H1 (cell line): ENCODE measurements at regions not wholly inside any gene's neighbourhood (a gene's known extent, or its start where the extent isn't known, plus 50 kb on each side); places are given as distances from the start of the nearest gene placed in this dataset.

ENCODE experiments used
- CTCF ChIA-PET: fragments of 300-600 bp; sonication (Branson Sonifier 250); formaldehyde crosslinking; loops from one replicate; lab custom pipeline; 2021; ENCODE audit not compliant: partially characterized antibody; lab: Charles Lee
- POLR2A ChIA-PET: fragments of 300-600 bp; sonication (Branson Sonifier 250); formaldehyde crosslinking; loops from one replicate; lab custom pipeline; 2021; ENCODE audit warnings: inconsistent platforms; ENCODE audit not compliant: partially characterized antibody; lab: Charles Lee
- DNase-seq, 2 experiments: peaks; one replicate each; pipeline versions ENCODE4 v3.0.0 to v3.0.0-alpha.2; 2010 to 2022; ENCODE audit warnings: low spot score in 2 of 2, low read depth in 1 of 2, mixed read lengths in 1 of 2
- FAIRE-seq: peaks from 2 replicates; lab custom pipeline; 2011; peaks lifted over from hg19 to GRCh38; lab: Jason Lieb, UNC
- H2AFZ ChIP-seq: 2 replicates; pipeline ENCODE4 v1.8.1; 2012; ENCODE audit warnings: low read length, inconsistent platforms
- H2AK5ac ChIP-seq: 2 replicates; pipeline ENCODE4 v1.6.1; 2013; ENCODE audit warnings: low read depth, low read length
- H2BK120ac ChIP-seq: replicated peaks from 2 replicates; pipeline ENCODE3; 2013; ENCODE audit warnings: low read depth, low read length, inconsistent platforms
- H2BK12ac ChIP-seq: 2 replicates; pipeline ENCODE4 v1.6.1; 2013; ENCODE audit warnings: low read depth, low read length
- H2BK15ac ChIP-seq: 2 replicates; pipeline ENCODE4 v1.6.1; 2013; ENCODE audit warnings: low read length
- H2BK20ac ChIP-seq: 2 replicates; pipeline ENCODE4 v1.6.1; 2013; ENCODE audit warnings: low read length
- H2BK5ac ChIP-seq: 2 replicates; pipeline ENCODE4 v1.6.1; 2013; ENCODE audit warnings: low read depth, low read length
- H3K14ac ChIP-seq: 2 replicates; pipeline ENCODE4 v1.6.1; 2013; ENCODE audit warnings: inconsistent platforms; ENCODE audit not compliant: insufficient read length
- H3K18ac ChIP-seq: 2 replicates; pipeline ENCODE4 v1.6.1; 2013; ENCODE audit warnings: low read length; ENCODE audit errors: extremely low read depth
- H3K23ac ChIP-seq: 2 replicates; pipeline ENCODE4 v1.6.1; 2013; ENCODE audit warnings: inconsistent platforms; ENCODE audit not compliant: insufficient read length
- H3K23me2 ChIP-seq: 2 replicates; pipeline ENCODE4 v1.6.1; 2013; ENCODE audit warnings: low read depth, low read length
- H3K27ac ChIP-seq: 2 replicates; pipeline ENCODE4 v1.6.1; 2011; ENCODE audit warnings: low read depth, low read length, inconsistent platforms
- H3K27me3 ChIP-seq, 4 experiments: replicated peaks in 1 of 4; 1 replicate in 1 of 4; 2 replicates in 3 of 4; pipeline versions ENCODE4 v1.6.1 to v1.8.1; 2011 to 2013; ENCODE audit warnings: low read length in 3 of 4, mild to moderate bottlenecking in 3 of 4, inconsistent platforms in 2 of 4, mixed read lengths in 2 of 4, moderate library complexity in 1 of 4; ENCODE audit not compliant: control insufficient read depth in 3 of 4, insufficient read depth in 3 of 4; ENCODE audit errors: extremely low read depth in 1 of 4
- H3K36me3 ChIP-seq, 4 experiments: 2 replicates each; pipeline versions ENCODE4 v1.6.1 to v1.8.1; 2011 to 2013; ENCODE audit warnings: mild to moderate bottlenecking in 4 of 4, low read length in 3 of 4, moderate library complexity in 2 of 4, control low read depth in 1 of 4, inconsistent platforms in 1 of 4; ENCODE audit not compliant: insufficient read depth in 4 of 4, control insufficient read depth in 2 of 4
- H3K4ac ChIP-seq: replicated peaks from 2 replicates; pipeline ENCODE3; 2013; ENCODE audit warnings: low read length, low read depth, mixed read lengths, inconsistent platforms; ENCODE audit not compliant: insufficient read length
- H3K4me1 ChIP-seq, 4 experiments: replicated peaks in 1 of 4; 1 replicate in 1 of 4; 2 replicates in 3 of 4; pipeline versions ENCODE4 v1.6.1 to v1.8.1; 2011 to 2013; ENCODE audit warnings: low read length in 3 of 4, inconsistent platforms in 2 of 4, mixed read lengths in 1 of 4; ENCODE audit not compliant: insufficient read depth in 4 of 4, control insufficient read depth in 3 of 4
- H3K4me2 ChIP-seq, 2 experiments: 2 replicates each; pipeline versions ENCODE4 v1.6.1 to v1.8.1; 2011 to 2013; ENCODE audit warnings: low read depth in 2 of 2, low read length in 2 of 2, control low read depth in 1 of 2, inconsistent platforms in 1 of 2, mild to moderate bottlenecking in 1 of 2; ENCODE audit not compliant: insufficient read depth in 1 of 2
- H3K4me3 ChIP-seq, 4 experiments: fragments of 200-600, 300-600 bp in 1 of 4; sonication (generic), shearing (Covaris generic), sonication (Bioruptor Twin) in 1 of 4; 2 replicates each; pipeline versions ENCODE4 v1.5.1 to v1.8.1; 2011 to 2016; ENCODE audit warnings: low read length in 4 of 4, low read depth in 3 of 4, control low read depth in 2 of 4, inconsistent platforms in 2 of 4, mild to moderate bottlenecking in 2 of 4, mixed read lengths in 1 of 4, moderate library complexity in 1 of 4; ENCODE audit not compliant: insufficient read depth in 2 of 4; ENCODE audit errors: extremely low read depth in 1 of 4
- H3K56ac ChIP-seq: replicated peaks from 2 replicates; pipeline ENCODE3; 2013; ENCODE audit warnings: low read depth, mild to moderate bottlenecking, mixed read lengths, low read length, inconsistent platforms; ENCODE audit not compliant: insufficient read length
- H3K79me1 ChIP-seq: 2 replicates; pipeline ENCODE4 v1.6.1; 2013; ENCODE audit warnings: low read depth, low read length, control low read depth
- H3K79me2 ChIP-seq, 2 experiments: 2 replicates each; pipeline versions ENCODE4 v1.6.1 to v1.8.1; 2012 to 2013; ENCODE audit warnings: low read length in 2 of 2, mild to moderate bottlenecking in 2 of 2, inconsistent platforms in 1 of 2; ENCODE audit not compliant: insufficient read depth in 2 of 2, control insufficient read depth in 1 of 2
- H3K9ac ChIP-seq, 4 experiments: replicated peaks in 1 of 4; 1 replicate in 1 of 4; 2 replicates in 3 of 4; pipeline versions ENCODE4 v1.6.1 to v1.8.1; 2011 to 2013; ENCODE audit warnings: low read depth in 3 of 4, low read length in 3 of 4, control low read depth in 2 of 4, mild to moderate bottlenecking in 2 of 4, moderate library complexity in 2 of 4, inconsistent platforms in 1 of 4; ENCODE audit errors: extremely low read depth in 1 of 4
- H3K9me3 ChIP-seq, 2 experiments: 2 replicates each; pipeline versions ENCODE4 v1.6.1 to v1.8.1; 2012 to 2013; ENCODE audit warnings: mild to moderate bottlenecking in 2 of 2, moderate library complexity in 2 of 2, control low read depth in 1 of 2, inconsistent platforms in 1 of 2, low read depth in 1 of 2, low read length in 1 of 2, mixed read lengths in 1 of 2; ENCODE audit not compliant: insufficient read depth in 2 of 2
- H4K20me1 ChIP-seq, 2 experiments: replicated peaks in 1 of 2; 2 replicates each; pipeline versions ENCODE3 to v1.8.1; 2011 to 2013; ENCODE audit warnings: inconsistent platforms in 2 of 2, low read length in 2 of 2, mild to moderate bottlenecking in 1 of 2; ENCODE audit not compliant: insufficient read depth in 2 of 2, control insufficient read depth in 1 of 2
- H4K5ac ChIP-seq: 2 replicates; pipeline ENCODE4 v1.6.1; 2013; ENCODE audit warnings: low read length, low read depth, mixed read lengths, inconsistent platforms; ENCODE audit not compliant: insufficient read length
- H4K8ac ChIP-seq: 2 replicates; pipeline ENCODE4 v1.8.0; 2013; ENCODE audit warnings: mild to moderate bottlenecking, moderate library complexity, low read length, inconsistent platforms; ENCODE audit not compliant: insufficient read depth; ENCODE audit errors: extremely low read depth
- H4K91ac ChIP-seq: replicated peaks from 2 replicates; pipeline ENCODE3; 2013; ENCODE audit warnings: low read length, mixed read lengths, inconsistent platforms; ENCODE audit not compliant: insufficient read length
- ASH2L ChIP-seq: fragments of 200-600, 300-600 bp; sonication (generic); IDR thresholded peaks from one replicate; pipeline ENCODE4 v1.7.1; 2017; ENCODE audit warnings: low read length
- ATF2 ChIP-seq: IDR thresholded peaks from 2 replicates; pipeline ENCODE4 v1.6.1; 2012; ENCODE audit warnings: low read length, inconsistent platforms
- BCL11A ChIP-seq, 2 experiments: IDR thresholded peaks; one replicate each; pipeline ENCODE4 v1.6.1; 2011; ENCODE audit warnings: low read depth in 2 of 2, low read length in 2 of 2, mild to moderate bottlenecking in 2 of 2
- EGR1 ChIP-seq: IDR thresholded peaks from 2 replicates; pipeline ENCODE4 v1.6.1; 2011; ENCODE audit warnings: low read depth, low read length, borderline replicate concordance
- KDM5A ChIP-seq: fragments of 200-600 bp; IDR thresholded peaks from 2 replicates; pipeline ENCODE4 v1.7.1; 2012; ENCODE audit warnings: mild to moderate bottlenecking, low read length, inconsistent platforms, mixed read lengths
- SIRT6 ChIP-seq: IDR thresholded peaks from one replicate; pipeline ENCODE4 v1.7.1; 2012; ENCODE audit warnings: low read length, inconsistent platforms
- TAF7 ChIP-seq: optimal IDR thresholded peaks from 2 replicates; pipeline ENCODE3; 2011; ENCODE audit warnings: low read depth, mild to moderate bottlenecking, inconsistent platforms, low read length, moderate library complexity, borderline replicate concordance
- TBP ChIP-seq: IDR thresholded peaks from 2 replicates; pipeline ENCODE4 v1.6.1; 2011; ENCODE audit warnings: low read depth, low read length, improper control_type of control experiment
- USF2 ChIP-seq: IDR thresholded peaks from 2 replicates; pipeline ENCODE4 v1.6.1; 2011; ENCODE audit warnings: low read length, improper control_type of control experiment
- WGBS, 2 experiments: shearing (Covaris generic) in 1 of 2; methylation state at CpG; one replicate each; pipeline versions ENCODE4 v1.1.6 to v1.1.7; 2013 to 2015; ENCODE audit warnings: low lambda C conversion rate in 2 of 2, mixed read lengths in 2 of 2, inconsistent platforms in 1 of 2, low coverage in 1 of 2, missing lambda C conversion rate in 1 of 2; ENCODE audit not compliant: insufficient replicate concordance in 2 of 2, insufficient coverage in 1 of 2, insufficient read length in 1 of 2; ENCODE audit errors: extremely low coverage in 1 of 2, missing lambda C conversion rate in 1 of 2; 5-methylcytosine and 5-hydroxymethylcytosine counted together

- no peak for TF ChIP-seq BCL11A (IDR thresholded peaks at IDR 0.05; ENCODE audit: low read depth in 2 of 2, low read length in 2 of 2)
- TF ChIP-seq TAF7: no peak
- TF ChIP-seq KDM5A: no peak
- no peak for TF ChIP-seq ASH2L
- TF ChIP-seq EGR1: no peak
- TF ChIP-seq ATF2: no peak
- no peak for TF ChIP-seq USF2
- no peak for TF ChIP-seq TBP
- TF ChIP-seq SIRT6: no peak
- H2BK12ac ChIP-seq: no peak overlapping the region
- 95% methylated on average over 4 of the region's 4 CpGs; no CpG with 5 or more reads in 1 of the 2 experiments for WGBS, 2 experiments
- no peak overlapping the region for H3K4ac ChIP-seq
- no peak overlapping the region for H2AK5ac ChIP-seq
- ChIA-PET CTCF (interaction anchor here (0.9 to 2.9 kb wide), 8 partner anchors 8 to 496 kb away, joined by 3 to 15 read pairs (median 4); no protein-coding TSS in a partner anchor), POLR2A (interaction anchor here (1.5 kb wide), 1 partner anchor 103 kb away, joined by 4 read pairs; the partner anchor contains the start of gene GLUL)
- H2BK120ac ChIP-seq: no peak overlapping the region
- no peaks in the 10 kb centered on the region for H3K4me1 ChIP-seq
- no peak for DNase-seq
- no peaks in the 10 kb centered on the region for H3K36me3 ChIP-seq
- H3K14ac ChIP-seq: no peak overlapping the region
- no peak overlapping the region for H2BK15ac ChIP-seq
- no peak overlapping the region for H4K91ac ChIP-seq
- no peak overlapping the region for H3K27ac ChIP-seq
- no peaks in the 10 kb centered on the region; the same call in 1 of the 2 replicates for H3K23me2 ChIP-seq
- FAIRE-seq: no peak
- H3K4me3 ChIP-seq: no peak overlapping the region
- no peak overlapping the region for H3K9ac ChIP-seq
- no peaks in the 10 kb centered on the region for H3K79me2 ChIP-seq
- H2BK20ac ChIP-seq: no peak overlapping the region
- H2AFZ ChIP-seq: no peak overlapping the region
- H4K5ac ChIP-seq: no peak overlapping the region
- no peaks in the 10 kb centered on the region for H4K20me1 ChIP-seq
- no peaks in the 10 kb centered on the region for H3K79me1 ChIP-seq
- H3K4me2 ChIP-seq: no peak overlapping the region
- no peaks in the 10 kb centered on the region for H3K27me3 ChIP-seq
- H3K9me3 ChIP-seq: no peaks in the 10 kb centered on the region
- H3K18ac ChIP-seq: no peak overlapping the region
- no peak overlapping the region for H3K23ac ChIP-seq
- H4K8ac ChIP-seq: no peak overlapping the region
- H2BK5ac ChIP-seq: no peak overlapping the region
- no peak overlapping the region for H3K56ac ChIP-seq
Measured at GRCh38 chr1:182288749-182289604, 102.6 kb downstream of the GLUL start.
